K562 (cell line): ENCODE measurements at regions not wholly inside any gene's neighbourhood (a gene's known extent, or its start where the extent isn't known, plus 50 kb on each side); places are given as distances from the start of the nearest gene placed in this dataset.

Experiments used
- ATAC-seq: fragments of 200-7000 bp; cut with Tn5 transposase; 3 replicates; pipeline ENCODE4 v1.9.1; 2020; ENCODE audit warnings: moderate library complexity
- BruUV-seq: library from RNA; stranded (reverse); fragments of 400-500 nt; replicated peaks from 2 replicates; lab custom pipeline; 2021; lab: Mats Ljungman, UMichigan
- CTCF ChIA-PET: fragments of 300-600 bp; formaldehyde crosslinking; extraction: SDS; loops from one replicate; lab custom pipeline; 2021; ENCODE audit warnings: low intra/inter-chr PET ratio; lab: Yijun Ruan, JAX
- POLR2A ChIA-PET: fragments of 300-600, 350-650 bp; sonication (Branson Sonifier 250); formaldehyde crosslinking; extraction: SDS; loops from one replicate; lab custom pipeline; 2021; ENCODE audit warnings: antibody characterized with exemption, inconsistent platforms; lab: Yijun Ruan, JAX
- DNase-seq, 4 experiments: peaks; one replicate each; pipeline versions ENCODE4 v3.0.0 to v3.0.0-alpha.2; 2011 to 2018; ENCODE audit warnings: low spot score in 3 of 4, mixed read lengths in 3 of 4; ENCODE audit errors: extremely low read depth in 1 of 4
- FAIRE-seq: peaks from 2 replicates; lab custom pipeline; 2011; peaks lifted over from hg19 to GRCh38; lab: Jason Lieb, UNC
- H2AFZ ChIP-seq: 2 replicates; pipeline ENCODE4 v1.6.0; 2011; ENCODE audit warnings: low read depth, low read length, control low read depth, inconsistent platforms
- H3K27ac ChIP-seq: fragments of 200-600 bp; 3 replicates; pipeline ENCODE4 v1.8.0; 2011; ENCODE audit warnings: low read depth, mild to moderate bottlenecking, control low read depth, inconsistent platforms, low read length, moderate library complexity, mixed read lengths; ENCODE audit errors: extremely low read depth
- H3K27me3 ChIP-seq, 2 experiments: fragments of 300-600 bp in 1 of 2; 2 replicates in 1 of 2; 3 replicates in 1 of 2; pipeline versions ENCODE4 v1.6.0 to v1.8.0; 2011; ENCODE audit warnings: inconsistent platforms in 2 of 2, low read length in 2 of 2, mild to moderate bottlenecking in 1 of 2, mixed read lengths in 1 of 2, moderate library complexity in 1 of 2; ENCODE audit not compliant: control insufficient read depth in 2 of 2, insufficient read depth in 2 of 2
- H3K36me3 ChIP-seq: fragments of 300-600 bp; 3 replicates; pipeline ENCODE4 v1.8.0; 2011; ENCODE audit warnings: mild to moderate bottlenecking, low read length, inconsistent platforms; ENCODE audit not compliant: control insufficient read depth, insufficient read depth
- H3K4me1 ChIP-seq, 2 experiments: fragments of 200-600 bp in 1 of 2; replicated peaks in 1 of 2; 2 replicates in 1 of 2; 3 replicates in 1 of 2; pipeline versions ENCODE4 v1.5.1 to v1.8.0; 2011; ENCODE audit warnings: inconsistent platforms in 2 of 2, low read length in 2 of 2, mild to moderate bottlenecking in 1 of 2, mixed read lengths in 1 of 2, moderate library complexity in 1 of 2; ENCODE audit not compliant: control insufficient read depth in 2 of 2, insufficient read depth in 2 of 2
- H3K4me2 ChIP-seq: 2 replicates; pipeline ENCODE4 v1.6.1; 2011; ENCODE audit warnings: low read length, control low read depth, inconsistent platforms, mixed read lengths; ENCODE audit not compliant: insufficient read depth
- H3K4me3 ChIP-seq: fragments of 200-600 bp; sonication (generic), shearing (Covaris generic); 2 replicates; pipeline ENCODE4 v1.5.1; 2016; ENCODE audit warnings: control low read depth, inconsistent platforms
- H3K79me2 ChIP-seq: fragments of 200-600 bp; 3 replicates; pipeline ENCODE4 v1.8.0; 2011; ENCODE audit warnings: low read length, inconsistent platforms; ENCODE audit not compliant: control insufficient read depth, insufficient read depth
- H3K9ac ChIP-seq, 2 experiments: 2 replicates each; pipeline versions ENCODE4 v1.6.0 to v1.6.1; 2011; ENCODE audit warnings: low read depth in 2 of 2, low read length in 2 of 2, control low read depth in 1 of 2, inconsistent platforms in 1 of 2, mild to moderate bottlenecking in 1 of 2, mixed read lengths in 1 of 2; ENCODE audit not compliant: insufficient read depth in 1 of 2
- H3K9me1 ChIP-seq: one replicate; pipeline ENCODE4 v1.6.0; 2011; ENCODE audit warnings: inconsistent platforms, mild to moderate bottlenecking, low read length, moderate library complexity; ENCODE audit not compliant: control insufficient read depth, insufficient read depth
- H3K9me3 ChIP-seq: replicated peaks from 2 replicates; pipeline ENCODE4 v1.5.1; 2011; ENCODE audit warnings: low read depth, low read length, inconsistent platforms; ENCODE audit not compliant: control insufficient read depth, insufficient read depth
- H4K20me1 ChIP-seq: replicated peaks from 2 replicates; pipeline ENCODE4 v1.6.1; 2011; ENCODE audit warnings: low read length, inconsistent platforms, mixed read lengths; ENCODE audit not compliant: control insufficient read depth, insufficient read depth
- BCL6 ChIP-seq: fragments of 250-450 bp; sonication (Bioruptor Pico); IDR thresholded peaks from 2 replicates; pipeline ENCODE4 v1.4.0; 2020
- KDM4B ChIP-seq, 2 experiments: fragments of 450-650 bp in 1 of 2; sonication (generic) in 1 of 2; IDR thresholded peaks; 2 replicates each; pipeline ENCODE4 v1.6.1; 2016 to 2017; ENCODE audit warnings: borderline replicate concordance in 2 of 2, antibody characterized with exemption in 1 of 2, low read depth in 1 of 2, mild to moderate bottlenecking in 1 of 2
- POLR2A ChIP-seq: fragments of 450-650 bp; conservative IDR thresholded peaks from 2 replicates; pipeline ENCODE4 v1.6.1; 2016
- SMARCA4 ChIP-seq: fragments of 450-650 bp; IDR thresholded peaks from 2 replicates; pipeline ENCODE4 v1.6.1; 2016
- SUPT5H ChIP-seq: fragments of 450-650 bp; IDR thresholded peaks from 2 replicates; pipeline ENCODE4 v1.6.1; 2016
- TAF1 ChIP-seq: IDR thresholded peaks from 2 replicates; pipeline ENCODE4 v1.6.1; 2011; ENCODE audit warnings: mild to moderate bottlenecking, low read length, moderate library complexity; ENCODE audit not compliant: insufficient read depth, control insufficient read depth, severe bottlenecking; ENCODE audit errors: extremely low read depth
- ZNF316 ChIP-seq: fragments of 450-650 bp; IDR thresholded peaks from 2 replicates; pipeline ENCODE4 v1.6.1; 2016
- ZNF583 ChIP-seq: fragments of 250-450 bp; sonication (Bioruptor Pico); IDR thresholded peaks from 2 replicates; pipeline ENCODE4 v1.4.0; 2020
- ZNF695 ChIP-seq: fragments of 450-650 bp; formaldehyde crosslinking; IDR thresholded peaks from 2 replicates; pipeline ENCODE4 v1.4.0; 2020; ENCODE audit warnings: mild to moderate bottlenecking, moderate library complexity
- WGBS: fragments of 100-300 bp; shearing (Covaris generic); methylation state at CpG from one replicate; pipeline ENCODE4 v1.1.6; 2016; ENCODE audit warnings: low coverage, mixed read lengths; ENCODE audit not compliant: insufficient coverage; ENCODE audit errors: missing lambda C conversion rate; 5-methylcytosine and 5-hydroxymethylcytosine counted together
- in situ Hi-C: fragments of 300-500 bp; cut with MboI; formaldehyde crosslinking; loops from 4 replicates; pipeline ENCODE4 v1.15.0; 2018; ENCODE audit warnings: inconsistent platforms, mixed read lengths
- intact Hi-C: fragments of 100-400 bp; cut with micrococcal nuclease; formaldehyde crosslinking; loops from 2 replicates; pipeline ENCODE4 v1.14.2; 2022
- TF ChIP-seq, protein P1 (sequence below): fragments of 450-650 bp; IDR thresholded peaks from 2 replicates; pipeline ENCODE4 v1.6.1; 2016
- TF ChIP-seq, protein P2 (sequence below): sonication (generic); formaldehyde crosslinking; IDR thresholded peaks from 2 replicates; pipeline ENCODE4 v1.8.0; 2022; ENCODE audit warnings: mild to moderate bottlenecking, missing genetic modification reagents, borderline replicate concordance

DNA sequence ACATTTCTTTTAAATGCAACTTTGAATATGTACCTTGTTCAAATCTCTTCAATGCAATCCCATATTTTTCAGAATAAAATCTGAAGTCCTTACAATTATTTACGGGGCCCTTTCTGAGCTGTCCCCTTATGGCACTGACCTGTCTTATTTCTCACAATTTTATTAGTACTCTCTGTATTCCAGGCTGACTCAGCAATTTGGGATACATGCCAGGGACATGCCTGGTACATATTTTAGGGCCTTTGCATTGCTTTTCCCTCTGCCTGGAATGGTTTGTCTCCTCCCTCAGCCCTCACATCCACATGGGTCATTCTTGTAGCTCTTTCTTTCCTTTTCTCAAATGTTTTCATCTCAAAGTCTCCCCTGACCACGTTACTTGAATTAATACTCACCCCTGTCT is 172.2 kb upstream of the TECRL start (continued):
- no peak for TF ChIP-seq BCL6 (CRISPR knock-in tag)

DNA sequence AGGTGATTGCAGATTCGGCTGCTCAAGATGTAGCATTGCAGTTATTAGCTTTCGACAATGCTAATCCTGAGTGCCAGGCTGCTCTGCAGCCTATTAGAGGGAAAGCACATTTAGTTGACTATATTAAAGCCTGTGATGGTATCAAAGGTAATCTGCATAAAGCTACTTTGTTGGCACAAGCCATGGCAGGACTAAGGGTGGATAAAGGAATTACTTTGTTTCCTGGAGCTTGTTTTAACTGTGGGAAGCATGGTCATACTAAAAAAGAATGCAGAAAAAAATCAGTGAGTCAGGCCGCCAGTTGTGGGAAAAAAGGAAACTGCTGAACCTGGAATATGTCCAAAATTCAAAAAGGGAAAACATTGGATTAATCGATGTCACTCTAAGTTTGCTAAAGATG is 154.9 kb upstream of the TECRL start:
- Histone ChIP-seq H3K4me2 (no peak overlapping the region), H3K79me2 (no peaks in the 10 kb centered on the region), H3K27me3 (no peaks in the 10 kb centered on the region)
- WGBS: 0% methylated on average over 4 of the region's 4 CpGs
- POLR2A ChIA-PET: no interaction called here
- TF ChIP-seq ZNF583 (CRISPR knock-in tag) (no peak), SUPT5H (no peak), ZNF316 (no peak), ZNF695 (no peak), KDM4B (IDR thresholded peaks at IDR 0.05; ENCODE audit: borderline replicate concordance in 2 of 2, low read depth in 1 of 2) (no peak), POLR2A (no peak), SMARCA4 (no peak), TAF1 (no peak)
- TF ChIP-seq, protein P1, sequence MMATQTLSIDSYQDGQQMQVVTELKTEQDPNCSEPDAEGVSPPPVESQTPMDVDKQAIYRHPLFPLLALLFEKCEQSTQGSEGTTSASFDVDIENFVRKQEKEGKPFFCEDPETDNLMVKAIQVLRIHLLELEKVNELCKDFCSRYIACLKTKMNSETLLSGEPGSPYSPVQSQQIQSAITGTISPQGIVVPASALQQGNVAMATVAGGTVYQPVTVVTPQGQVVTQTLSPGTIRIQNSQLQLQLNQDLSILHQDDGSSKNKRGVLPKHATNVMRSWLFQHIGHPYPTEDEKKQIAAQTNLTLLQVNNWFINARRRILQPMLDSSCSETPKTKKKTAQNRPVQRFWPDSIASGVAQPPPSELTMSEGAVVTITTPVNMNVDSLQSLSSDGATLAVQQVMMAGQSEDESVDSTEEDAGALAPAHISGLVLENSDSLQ: no peak
- TF ChIP-seq, protein P2, sequence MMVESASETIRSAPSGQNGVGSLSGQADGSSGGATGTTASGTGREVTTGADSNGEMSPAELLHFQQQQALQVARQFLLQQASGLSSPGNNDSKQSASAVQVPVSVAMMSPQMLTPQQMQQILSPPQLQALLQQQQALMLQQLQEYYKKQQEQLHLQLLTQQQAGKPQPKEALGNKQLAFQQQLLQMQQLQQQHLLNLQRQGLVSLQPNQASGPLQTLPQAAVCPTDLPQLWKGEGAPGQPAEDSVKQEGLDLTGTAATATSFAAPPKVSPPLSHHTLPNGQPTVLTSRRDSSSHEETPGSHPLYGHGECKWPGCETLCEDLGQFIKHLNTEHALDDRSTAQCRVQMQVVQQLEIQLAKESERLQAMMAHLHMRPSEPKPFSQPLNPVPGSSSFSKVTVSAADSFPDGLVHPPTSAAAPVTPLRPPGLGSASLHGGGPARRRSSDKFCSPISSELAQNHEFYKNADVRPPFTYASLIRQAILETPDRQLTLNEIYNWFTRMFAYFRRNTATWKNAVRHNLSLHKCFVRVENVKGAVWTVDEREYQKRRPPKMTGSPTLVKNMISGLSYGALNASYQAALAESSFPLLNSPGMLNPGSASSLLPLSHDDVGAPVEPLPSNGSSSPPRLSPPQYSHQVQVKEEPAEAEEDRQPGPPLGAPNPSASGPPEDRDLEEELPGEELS (CRISPR knock-in tag): no peak
- TF ChIP-seq, all 486 proteins: peak for 0
- in situ Hi-C loops: no loop called here
- Histone ChIP-seq H3K9ac (no peak overlapping the region), H3K27ac (no peak overlapping the region), H2AFZ (no peak overlapping the region), H3K9me1 (no peaks in the 10 kb centered on the region), H3K4me1 (no peaks in the 10 kb centered on the region), H4K20me1 (no peaks in the 10 kb centered on the region), H3K36me3 (no peaks in the 10 kb centered on the region), H3K9me3 (no peaks in the 10 kb centered on the region), H3K4me3 (no peak overlapping the region)
- FAIRE-seq (no peak), ATAC-seq (no peak), DNase-seq (no peak)
- CTCF ChIA-PET: no interaction called here
- BruUV-seq: no TSS peak
- intact Hi-C loops: no loop called here
